ENCODE measurements at regions not wholly inside any gene's neighbourhood (a gene's known extent, or its start where the extent isn't known, plus 50 kb on each side); places are given as distances from the start of the nearest gene placed in this dataset.

DNA sequence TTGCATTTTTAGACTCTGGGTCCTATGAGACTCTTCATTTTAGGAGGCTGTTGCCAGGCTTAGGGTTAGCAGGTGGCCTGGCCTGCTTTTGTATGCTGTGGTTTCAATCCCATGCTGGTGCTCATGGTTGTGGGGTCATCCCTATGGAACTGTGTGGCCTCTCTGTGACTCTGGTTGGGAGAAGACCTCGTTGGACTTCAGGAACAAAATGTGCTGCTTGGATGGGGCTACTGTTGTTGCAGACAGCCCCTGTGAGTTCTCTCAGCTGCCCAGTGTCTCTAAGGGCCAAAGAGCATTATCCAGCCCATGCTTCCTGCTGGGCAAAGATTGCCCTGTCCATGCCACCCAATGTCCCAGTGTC lies 169.5 kb upstream of the S1PR3 start:
- TF ChIP-seq CTCF (IDR thresholded peaks at IDR 0.05), result no peak
- TF ChIP-seq POLR2A (IDR thresholded peaks at IDR 0.05), result no peak
